Ishikawa (cell line): ENCODE measurements at regions not wholly inside any gene's neighbourhood (a gene's known extent, or its start where the extent isn't known, plus 50 kb on each side); places are given as distances from the start of the nearest gene placed in this dataset.

Source experiments
- CEBPB ChIP-seq: IDR thresholded peaks from 2 replicates; pipeline ENCODE4 v1.6.1; 2012
- CREB1 ChIP-seq: IDR thresholded peaks from 2 replicates; pipeline ENCODE4 v1.6.1; 2012; ENCODE audit warnings: low read depth
- EGR1 ChIP-seq: IDR thresholded peaks from 2 replicates; pipeline ENCODE4 v1.6.1; 2012
- EP300 ChIP-seq: IDR thresholded peaks from 2 replicates; pipeline ENCODE4 v1.6.1; 2012; ENCODE audit warnings: borderline replicate concordance
- FOXM1 ChIP-seq: IDR thresholded peaks from 2 replicates; pipeline ENCODE4 v1.6.1; 2012; ENCODE audit warnings: low read depth, borderline replicate concordance
- MAX ChIP-seq: IDR thresholded peaks from 2 replicates; pipeline ENCODE4 v1.6.1; 2012
- NFIC ChIP-seq: IDR thresholded peaks from 2 replicates; pipeline ENCODE4 v1.6.1; 2012
- RAD21 ChIP-seq: IDR thresholded peaks from 2 replicates; pipeline ENCODE4 v1.6.1; 2012; ENCODE audit warnings: low read depth
- REST ChIP-seq: IDR thresholded peaks from 2 replicates; pipeline ENCODE4 v1.6.1; 2012; ENCODE audit warnings: low read depth, mild to moderate bottlenecking
- TAF1 ChIP-seq: IDR thresholded peaks from 2 replicates; pipeline ENCODE4 v1.6.1; 2012; ENCODE audit warnings: low read depth, mild to moderate bottlenecking
- TCF12 ChIP-seq: IDR thresholded peaks from 2 replicates; pipeline ENCODE4 v1.6.1; 2012; ENCODE audit warnings: low read depth
- TEAD4 ChIP-seq: IDR thresholded peaks from 2 replicates; pipeline ENCODE4 v1.6.1; 2012
- USF1 ChIP-seq: IDR thresholded peaks from 2 replicates; pipeline ENCODE4 v1.6.1; 2012
- YY1 ChIP-seq: IDR thresholded peaks from 2 replicates; pipeline ENCODE4 v1.6.1; 2012; ENCODE audit warnings: low read depth
- ZBTB7A ChIP-seq: IDR thresholded peaks from 2 replicates; pipeline ENCODE4 v1.6.1; 2012; ENCODE audit warnings: low read depth

GRCh38 chr4:173626277-173626676 is 96.2 kb upstream of the HAND2 start:
- TF ChIP-seq RAD21 (no peak), TAF1 (no peak), MAX (no peak), NFIC (no peak), CEBPB (no peak), TCF12 (no peak), ZBTB7A (no peak)

GRCh38 chr4:173609158-173609557 is 79.1 kb upstream of the HAND2 start:
- TF ChIP-seq TEAD4, result no peak

GRCh38 chr4:173591760-173592159 is 61.7 kb upstream of the HAND2 start:
- TF ChIP-seq CREB1, result no peak
- TF ChIP-seq CEBPB, result no peak
- no peak for TF ChIP-seq NFIC
- no peak for TF ChIP-seq MAX

- no peak for TF ChIP-seq TCF12
- no peak for TF ChIP-seq EP300
- no peak for TF ChIP-seq CREB1
Observed at GRCh38 chr4:173590697-173591096, 60.7 kb upstream of the HAND2 start.

GRCh38 chr4:173585876-173586572 is 56.0 kb upstream of the HAND2 start:
- TF ChIP-seq FOXM1 (no peak), EP300 (no peak), YY1 (no peak), NFIC (no peak), ZBTB7A (no peak), REST (no peak), CREB1 (no peak), TAF1 (no peak), RAD21 (no peak), CEBPB (no peak), USF1 (no peak), MAX (no peak), TCF12 (no peak), TEAD4 (no peak), EGR1 (no peak)

- no peak for TF ChIP-seq USF1
- TF ChIP-seq REST, result no peak
Observed at GRCh38 chr4:173584506-173584905, 54.5 kb upstream of the HAND2 start.
